ENCODE measurements at regions not wholly inside any gene's neighbourhood (a gene's known extent, or its start where the extent isn't known, plus 50 kb on each side); places are given as distances from the start of the nearest gene placed in this dataset.

DNA sequence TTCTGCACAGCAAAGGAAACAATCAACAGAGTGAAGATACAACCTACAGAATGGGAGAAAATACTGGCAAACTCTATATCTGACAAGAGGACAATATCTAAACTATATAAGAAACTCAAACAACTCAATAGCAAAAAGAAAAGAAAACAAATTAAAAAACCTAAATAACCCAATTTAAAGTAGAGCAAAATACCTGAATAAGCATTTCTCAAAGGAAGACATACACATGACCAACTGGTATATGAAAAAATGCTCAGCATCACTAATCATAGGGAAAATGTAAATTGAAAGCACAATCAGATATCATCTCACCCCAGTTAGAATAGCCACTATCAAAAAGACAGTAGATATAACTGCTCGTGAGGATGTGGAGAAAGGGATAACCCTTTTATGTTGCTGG lies 87.8 kb upstream of the FOXA2 start:
- TF ChIP-seq CTCF (IDR thresholded peaks at IDR 0.05) = no peak
- H3K4me1 Mint-ChIP-seq (ENCODE audit: unreplicated experiment) = no peaks in the 10 kb centered on the region
- peaks cover 39% of the 10 kb centered on the region for H3K27me3 Mint-ChIP-seq (ENCODE audit: unreplicated experiment)

GRCh38 chr20:22673467-22673866 lies 89.1 kb upstream of the FOXA2 start:
- no peak for TF ChIP-seq CTCF (IDR thresholded peaks at IDR 0.05)
- H3K36me3 Mint-ChIP-seq (ENCODE audit: unreplicated experiment) = no peaks in the 10 kb centered on the region
- no peak overlapping the region for H3K27ac Mint-ChIP-seq (ENCODE audit: unreplicated experiment)
- DNase-seq (ENCODE audit: extremely low spot score, unreplicated experiment) = no peak
- peaks cover 47% of the 10 kb centered on the region for H3K27me3 Mint-ChIP-seq (ENCODE audit: unreplicated experiment)
- H3K4me3 Mint-ChIP-seq (ENCODE audit: unreplicated experiment) = no peak overlapping the region
- peaks cover 8% of the 10 kb centered on the region for H3K9me3 Mint-ChIP-seq (ENCODE audit: unreplicated experiment)
- H3K4me1 Mint-ChIP-seq (ENCODE audit: unreplicated experiment) = no peaks in the 10 kb centered on the region

More for the DNA sequence above, 87.8 kb upstream of the FOXA2 start:
- no peak overlapping the region for H3K27ac Mint-ChIP-seq (ENCODE audit: unreplicated experiment)
- no peak for DNase-seq (ENCODE audit: extremely low spot score, unreplicated experiment)
- H3K4me3 Mint-ChIP-seq (ENCODE audit: unreplicated experiment) = no peak overlapping the region
- H3K36me3 Mint-ChIP-seq (ENCODE audit: unreplicated experiment) = no peaks in the 10 kb centered on the region
- peaks cover 8% of the 10 kb centered on the region for H3K9me3 Mint-ChIP-seq (ENCODE audit: unreplicated experiment)

- TF ChIP-seq CTCF (IDR thresholded peaks at IDR 0.05) = no peak
- DNase-seq (ENCODE audit: extremely low spot score, unreplicated experiment) = no peak
- Mint-ChIP-seq H3K9me3 (ENCODE audit: unreplicated experiment) (peaks cover 4% of the 10 kb centered on the region), H3K27me3 (ENCODE audit: unreplicated experiment) (peaks cover 59% of the 10 kb centered on the region), H3K4me1 (ENCODE audit: unreplicated experiment) (no peaks in the 10 kb centered on the region), H3K4me3 (ENCODE audit: unreplicated experiment) (no peak overlapping the region), H3K36me3 (ENCODE audit: unreplicated experiment) (no peaks in the 10 kb centered on the region), H3K27ac (ENCODE audit: unreplicated experiment) (no peak overlapping the region)
Measured at GRCh38 chr20:22675341-22675740, 91.0 kb upstream of the FOXA2 start.

DNA sequence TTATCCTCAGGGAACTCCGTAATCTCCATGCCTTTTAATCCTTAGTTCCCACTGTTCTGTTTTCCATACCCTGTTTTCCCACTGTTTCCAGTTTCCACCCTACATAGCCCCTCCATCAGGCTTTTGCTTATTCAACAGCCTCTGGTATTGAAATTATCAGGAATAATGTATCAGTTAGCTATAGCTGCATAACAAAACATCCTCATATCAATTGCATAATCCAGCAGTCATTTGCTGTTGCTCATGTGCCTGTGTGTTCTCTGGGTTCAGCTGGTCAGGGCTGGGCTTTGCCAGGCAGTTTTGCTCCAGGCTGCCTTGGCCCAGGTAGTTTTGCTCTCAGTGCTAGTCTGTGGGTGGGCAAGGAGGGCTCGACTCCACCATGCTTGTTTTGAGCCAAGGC lies 94.3 kb upstream of the FOXA2 start:
- H3K4me1 Mint-ChIP-seq (ENCODE audit: unreplicated experiment) = no peaks in the 10 kb centered on the region
- no peak overlapping the region for H3K27ac Mint-ChIP-seq (ENCODE audit: unreplicated experiment)
- DNase-seq (ENCODE audit: extremely low spot score, unreplicated experiment) = no peak
- H3K4me3 Mint-ChIP-seq (ENCODE audit: unreplicated experiment) = no peak overlapping the region
- no peaks in the 10 kb centered on the region for H3K9me3 Mint-ChIP-seq (ENCODE audit: unreplicated experiment)
- TF ChIP-seq CTCF (IDR thresholded peaks at IDR 0.05) = no peak
- H3K27me3 Mint-ChIP-seq (ENCODE audit: unreplicated experiment) = peaks cover 71% of the 10 kb centered on the region
- no peaks in the 10 kb centered on the region for H3K36me3 Mint-ChIP-seq (ENCODE audit: unreplicated experiment)

DNA sequence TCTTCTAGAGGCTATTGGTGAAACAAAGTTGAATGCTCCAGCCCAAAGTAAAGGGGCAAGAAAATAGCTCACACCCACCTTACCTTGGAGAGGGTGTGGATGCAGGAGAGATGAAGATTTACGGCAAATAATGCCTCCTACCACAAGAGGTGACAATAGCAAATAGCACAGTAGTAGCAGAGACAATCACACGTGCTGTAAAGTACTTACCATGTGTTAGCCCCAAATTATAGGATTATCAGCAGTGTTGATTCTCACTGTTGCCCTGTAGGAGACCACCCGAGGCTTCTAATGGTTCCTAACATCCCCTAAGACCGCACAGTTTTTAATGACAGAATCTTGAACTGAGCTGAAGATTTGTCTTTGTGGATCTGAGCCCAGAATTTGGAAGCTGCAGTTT lies 94.8 kb upstream of the FOXA2 start:
- Mint-ChIP-seq H3K9me3 (ENCODE audit: unreplicated experiment) (no peaks in the 10 kb centered on the region), H3K4me3 (ENCODE audit: unreplicated experiment) (no peak overlapping the region), H3K4me1 (ENCODE audit: unreplicated experiment) (no peaks in the 10 kb centered on the region), H3K27ac (ENCODE audit: unreplicated experiment) (no peak overlapping the region), H3K36me3 (ENCODE audit: unreplicated experiment) (no peaks in the 10 kb centered on the region), H3K27me3 (ENCODE audit: unreplicated experiment) (peaks cover 74% of the 10 kb centered on the region)
- TF ChIP-seq CTCF (IDR thresholded peaks at IDR 0.05) = no peak
- no peak for DNase-seq (ENCODE audit: extremely low spot score, unreplicated experiment)
